AG04450 (cell line): ENCODE measurements at regions not wholly inside any gene's neighbourhood (a gene's known extent, or its start where the extent isn't known, plus 50 kb on each side); places are given as distances from the start of the nearest gene placed in this dataset.

Experiments used
- CTCF ChIA-PET: fragments of 300-600, 350-600 bp; formaldehyde crosslinking; extraction: SDS; loops from one replicate; lab custom pipeline; 2022; ENCODE audit warnings: antibody characterized with exemption, inconsistent platforms; lab: Charles Lee
- POLR2A ChIA-PET: fragments of 350-600 bp; formaldehyde crosslinking; extraction: SDS; loops from one replicate; lab custom pipeline; 2021; ENCODE audit warnings: antibody characterized with exemption, inconsistent platforms; lab: Yijun Ruan, JAX
- DNase-seq: peaks from one replicate; pipeline ENCODE4 v3.0.0-alpha.2; 2011; ENCODE audit warnings: low read depth, low spot score
- H3K27ac ChIP-seq: one replicate; pipeline ENCODE4 v1.5.1; 2012; ENCODE audit warnings: low read depth, low read length, control low read depth
- H3K27me3 ChIP-seq: one replicate; pipeline ENCODE4 v1.6.0; 2012; ENCODE audit warnings: low read length; ENCODE audit not compliant: control insufficient read depth, insufficient read depth
- H3K4me3 ChIP-seq: 2 replicates; pipeline ENCODE4 v1.5.1; 2011; ENCODE audit warnings: mild to moderate bottlenecking, low read depth, low read length, control low read depth
- H3K9me3 ChIP-seq: 2 replicates; pipeline ENCODE4 v1.5.1; 2012; ENCODE audit warnings: low read length; ENCODE audit not compliant: control insufficient read depth, insufficient read depth
- CTCF ChIP-seq: IDR thresholded peaks from 2 replicates; pipeline ENCODE4 v1.5.1; 2011; ENCODE audit warnings: low read depth, low read length, control low read depth, inconsistent platforms

GRCh38 chr9:73980754-73981153, 516.4 kb upstream of the RORB start:
- ChIA-PET CTCF (no interaction called here), POLR2A (no interaction called here)
- DNase-seq: no peak
- Histone ChIP-seq H3K9me3 (peaks cover 29% of the 10 kb centered on the region), H3K4me3 (no peak overlapping the region), H3K27me3 (no peaks in the 10 kb centered on the region), H3K27ac (no peak overlapping the region)
- TF ChIP-seq CTCF: no peak

- H3K4me3 ChIP-seq: no peak overlapping the region
- TF ChIP-seq CTCF: no peak
- H3K9me3 ChIP-seq: peaks cover 27% of the 10 kb centered on the region
- CTCF ChIA-PET: no interaction called here
- POLR2A ChIA-PET: no interaction called here
- DNase-seq: no peak
- no peaks in the 10 kb centered on the region for H3K27me3 ChIP-seq
- no peak overlapping the region for H3K27ac ChIP-seq
Observed at GRCh38 chr9:73981405-73981804, 515.7 kb upstream of the RORB start.

GRCh38 chr9:73995836-73996235, 501.3 kb upstream of the RORB start:
- DNase-seq: no peak
- CTCF ChIA-PET: no interaction called here
- Histone ChIP-seq H3K4me3 (no peak overlapping the region), H3K27ac (no peak overlapping the region), H3K9me3 (no peaks in the 10 kb centered on the region), H3K27me3 (no peaks in the 10 kb centered on the region)
- TF ChIP-seq CTCF: no peak
- POLR2A ChIA-PET: no interaction called here

GRCh38 chr9:73996844-73997243, 500.3 kb upstream of the RORB start:
- no peak for TF ChIP-seq CTCF
- POLR2A ChIA-PET: no interaction called here
- CTCF ChIA-PET: no interaction called here

GRCh38 chr9:74001382-74001781, 495.8 kb upstream of the RORB start:
- Histone ChIP-seq H3K9me3 (no peaks in the 10 kb centered on the region), H3K27ac (no peak overlapping the region), H3K27me3 (no peaks in the 10 kb centered on the region), H3K4me3 (no peak overlapping the region)
- POLR2A ChIA-PET: no interaction called here
- CTCF ChIA-PET: no interaction called here
- no peak for DNase-seq
- TF ChIP-seq CTCF: no peak

More at GRCh38 chr9:73996844-73997243, 500.3 kb upstream of the RORB start:
- Histone ChIP-seq H3K9me3 (no peaks in the 10 kb centered on the region), H3K27me3 (no peaks in the 10 kb centered on the region), H3K27ac (no peak overlapping the region), H3K4me3 (no peak overlapping the region)
- DNase-seq: no peak
